HG03378 (cell line): ENCODE measurements at regions not wholly inside any gene's neighbourhood (a gene's known extent, or its start where the extent isn't known, plus 50 kb on each side); places are given as distances from the start of the nearest gene placed in this dataset.

Experiments
- ATAC-seq: cut with Tn5 transposase; IDR thresholded peaks from one replicate; pipeline ENCODE4 v1.9.1; 2021; ENCODE audit warnings: mild to moderate bottlenecking, moderate library complexity; ENCODE audit not compliant: unreplicated experiment

DNA sequence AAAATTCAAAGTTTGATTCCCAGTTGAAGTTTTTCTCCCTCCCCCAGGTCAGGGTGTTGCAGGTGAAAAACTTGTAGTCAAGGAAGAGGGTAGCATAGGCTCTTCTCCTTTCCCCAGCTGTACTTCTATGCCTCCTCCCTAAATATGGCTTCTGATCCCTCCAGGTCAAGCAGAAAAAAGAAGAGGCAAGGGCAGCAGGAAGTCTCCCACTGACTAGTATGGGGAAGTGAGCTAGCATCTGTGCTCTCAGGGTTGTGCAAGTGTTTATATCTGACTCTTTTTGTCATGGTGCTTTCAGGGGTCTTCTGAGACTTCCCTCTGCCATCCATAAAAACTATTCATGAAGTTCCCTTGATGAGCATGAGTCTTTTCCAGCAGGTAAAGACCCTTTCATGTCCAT is 76.0 kb downstream of the ATPSCKMT start:
- ATAC-seq = no peak

DNA sequence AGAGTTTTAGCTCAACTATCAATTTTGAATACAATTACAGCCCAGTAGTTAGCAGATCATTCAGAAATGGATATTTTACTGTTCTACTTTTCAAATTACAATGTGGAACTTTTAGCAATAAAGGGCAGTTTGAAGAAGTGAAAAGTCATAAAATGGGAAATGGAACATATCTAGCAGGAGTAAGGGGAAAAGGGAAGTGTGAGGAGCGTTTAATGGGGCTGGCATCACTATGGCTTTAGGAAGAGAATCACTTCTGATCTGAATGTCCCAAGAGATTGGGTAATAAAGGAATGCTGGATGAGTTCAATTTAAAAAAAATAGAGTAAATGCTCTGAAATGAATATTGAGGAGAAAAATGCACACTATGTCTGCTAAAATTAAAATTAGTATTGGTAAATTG is 77.4 kb downstream of the ATPSCKMT start:
- no peak for ATAC-seq

DNA sequence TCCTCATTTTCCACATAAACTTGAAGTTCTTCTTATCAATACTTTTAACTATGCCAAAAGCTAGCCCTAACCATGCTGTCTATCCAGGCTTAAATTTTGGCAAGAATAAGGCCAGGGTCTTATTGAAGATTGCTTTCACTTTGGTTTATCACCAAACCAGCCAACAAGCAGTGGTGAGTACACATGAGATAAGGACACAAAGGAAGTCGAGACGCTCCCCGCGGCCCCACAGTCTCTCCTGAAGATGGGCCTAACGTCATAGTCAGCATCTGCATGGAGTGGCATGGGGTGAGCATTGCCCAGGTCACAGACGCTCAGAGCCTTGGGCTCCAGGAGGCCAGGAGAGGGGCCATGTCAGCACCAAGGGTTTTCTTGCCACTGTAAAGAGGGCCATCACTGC is 80.3 kb downstream of the ATPSCKMT start:
- ATAC-seq = no peak

DNA sequence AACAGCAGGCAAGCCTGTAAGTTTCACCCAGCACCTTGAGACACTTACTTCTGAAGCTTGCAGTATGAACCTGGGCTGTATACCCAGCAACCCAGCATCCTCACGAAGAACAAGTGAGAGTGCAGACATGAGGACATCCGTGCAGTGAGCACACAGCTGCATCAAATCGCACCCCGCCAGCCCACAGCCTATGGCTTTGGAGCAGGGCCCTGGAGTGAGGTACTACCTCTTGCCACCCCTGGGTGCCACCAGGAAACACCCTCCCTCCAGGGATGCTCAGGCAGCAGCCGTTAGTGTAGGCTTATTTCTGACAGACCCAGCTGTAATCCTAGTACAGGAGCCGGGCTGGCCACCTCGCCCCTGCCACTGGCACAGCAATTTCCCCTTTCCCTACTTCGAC is 81.4 kb downstream of the ATPSCKMT start:
- no peak for ATAC-seq

- no peak for ATAC-seq
These were observed 81.9 kb downstream of the ATPSCKMT start for GRCh38 chr5:10167806-10168205.

DNA sequence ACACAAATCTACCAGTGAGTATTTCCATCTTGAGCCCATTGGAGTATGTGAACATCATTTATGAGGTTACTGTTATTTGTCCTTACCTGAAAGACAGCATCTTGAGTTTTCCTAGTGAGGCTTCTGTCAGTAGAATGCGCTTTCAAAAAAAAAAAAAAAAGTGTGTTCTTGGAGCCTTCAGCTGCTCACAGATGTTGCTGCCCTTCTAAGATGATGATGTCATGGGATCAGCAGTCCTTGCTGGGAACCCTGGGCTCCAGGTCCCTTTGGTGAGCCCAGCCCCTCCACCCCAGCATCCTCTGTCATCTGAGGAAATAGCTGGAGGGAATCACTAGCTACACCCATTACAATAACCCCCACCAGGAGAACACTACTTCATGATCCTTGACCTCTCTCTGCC is 83.3 kb downstream of the ATPSCKMT start:
- no peak for ATAC-seq

DNA sequence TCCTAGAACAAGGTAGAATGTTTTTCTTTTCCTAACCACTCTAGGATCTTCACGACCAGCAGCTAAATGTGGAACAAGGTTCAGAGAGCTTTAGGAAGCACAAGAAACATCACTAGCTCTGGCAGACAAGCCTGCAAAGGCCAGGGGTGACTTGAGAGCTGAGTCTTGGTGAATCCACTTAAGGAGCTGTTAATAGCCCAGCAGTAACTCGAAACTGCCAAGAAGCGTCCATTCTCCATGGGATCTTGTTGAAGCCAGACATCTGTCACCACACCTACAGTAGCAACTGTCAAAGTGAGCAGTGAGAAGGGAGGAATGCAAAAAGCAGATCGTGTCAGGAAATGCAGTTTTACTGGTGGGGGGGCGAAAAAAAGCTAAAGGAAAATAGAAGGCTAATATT is 87.2 kb downstream of the ATPSCKMT start:
- ATAC-seq = no peak

- ATAC-seq = no peak
These were observed 87.9 kb downstream of the ATPSCKMT start for GRCh38 chr5:10161778-10162177.

DNA sequence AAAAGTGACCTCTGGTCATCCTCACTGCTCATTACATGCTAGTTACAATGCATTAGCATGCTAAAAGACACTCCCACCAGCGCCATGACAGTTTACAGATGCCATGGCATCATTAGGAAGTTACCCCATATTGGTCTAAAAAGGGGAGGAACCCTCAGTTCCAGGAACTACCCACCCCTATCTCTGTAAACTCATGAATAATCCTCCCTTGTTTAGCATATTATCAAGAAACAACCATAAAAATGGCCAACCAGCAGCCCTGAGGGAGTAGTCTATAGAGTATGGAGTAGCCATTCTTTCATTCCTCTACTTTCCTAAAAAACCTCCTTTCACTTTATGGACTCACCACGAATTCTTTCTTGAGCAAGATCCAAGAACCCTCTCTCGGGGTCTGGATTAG is 89.4 kb downstream of the ATPSCKMT start:
- no peak for ATAC-seq

DNA sequence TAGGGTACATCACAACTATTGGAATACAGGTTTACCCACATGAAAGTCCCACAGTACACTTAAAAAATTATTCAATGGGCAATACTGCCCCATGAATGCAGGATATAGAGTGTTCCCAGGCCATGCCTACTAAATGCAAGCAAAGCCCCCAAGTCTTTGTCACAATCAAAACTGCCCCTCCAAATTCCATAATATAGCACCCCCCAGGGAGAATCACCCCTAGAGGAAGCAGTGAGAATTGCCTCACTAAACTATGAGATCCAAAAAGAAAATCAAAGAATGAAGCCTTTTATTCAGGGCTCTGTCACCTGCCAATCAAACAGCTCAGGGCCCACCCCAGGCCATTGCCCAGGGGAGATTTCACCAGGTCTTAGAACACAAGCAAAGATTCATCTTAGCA is 90.8 kb downstream of the ATPSCKMT start:
- ATAC-seq = no peak

DNA sequence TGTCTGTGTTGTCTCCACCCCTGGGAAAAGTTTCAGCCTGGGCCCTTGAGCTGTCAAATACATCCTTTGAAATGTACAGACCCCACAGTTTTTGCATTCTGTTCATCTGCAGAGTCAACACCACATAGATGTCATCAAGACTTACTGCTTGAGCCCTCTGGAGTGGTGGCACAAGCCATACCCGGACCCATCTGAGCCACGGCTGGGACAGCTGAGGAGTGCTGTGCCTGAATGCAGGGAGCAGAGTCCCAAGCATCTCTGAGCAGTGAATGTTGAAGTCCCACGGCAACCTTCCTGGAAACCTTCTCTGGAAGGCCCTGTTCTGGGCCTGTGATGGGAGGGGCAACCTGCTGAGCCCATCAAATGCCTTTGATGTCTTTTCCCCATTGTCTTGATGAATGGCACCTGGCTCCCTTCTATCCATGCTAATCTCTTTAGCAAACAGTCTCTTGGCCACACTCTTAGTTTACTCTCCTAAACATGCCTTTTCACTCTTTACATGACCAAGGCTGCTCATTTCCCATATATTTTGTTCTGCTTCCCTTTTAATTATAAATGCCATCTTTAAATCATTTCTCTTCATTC is 92.5 kb downstream of the ATPSCKMT start:
- no peak for ATAC-seq

DNA sequence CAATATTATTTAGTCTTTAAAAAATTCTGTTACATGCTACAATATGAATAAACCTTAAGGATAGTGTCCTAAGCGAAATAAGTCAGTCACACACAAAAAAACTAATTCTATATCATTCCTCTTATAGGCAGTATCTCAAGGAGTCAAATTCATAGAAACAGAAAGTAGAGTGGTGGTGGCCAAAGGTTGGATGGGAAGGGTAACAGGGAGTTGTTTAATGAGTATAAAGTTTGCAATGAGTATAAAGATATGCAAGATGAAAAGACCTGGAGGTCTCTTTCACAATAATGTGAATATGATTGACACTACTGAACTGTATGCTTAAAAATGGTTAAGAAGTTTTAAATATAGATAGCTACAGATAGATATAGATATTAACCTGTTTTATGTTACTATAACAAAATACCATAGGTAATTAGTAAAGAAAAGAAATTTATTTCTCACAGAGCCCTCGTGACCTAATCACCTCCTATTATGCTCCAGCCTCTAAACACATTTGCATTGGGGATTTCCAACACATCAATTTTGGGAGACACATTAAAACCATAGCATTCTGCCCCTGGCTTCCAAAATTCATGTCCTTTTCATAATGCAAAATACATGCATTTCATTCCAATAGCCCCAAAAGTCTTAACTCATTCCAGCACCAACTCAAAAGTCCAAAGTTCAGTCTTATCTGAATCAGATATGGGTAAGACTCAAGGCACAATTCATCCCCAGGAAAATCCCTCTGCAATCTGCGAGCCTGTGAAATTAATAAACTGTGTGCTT is 93.6 kb downstream of the ATPSCKMT start:
- no peak for ATAC-seq

DNA sequence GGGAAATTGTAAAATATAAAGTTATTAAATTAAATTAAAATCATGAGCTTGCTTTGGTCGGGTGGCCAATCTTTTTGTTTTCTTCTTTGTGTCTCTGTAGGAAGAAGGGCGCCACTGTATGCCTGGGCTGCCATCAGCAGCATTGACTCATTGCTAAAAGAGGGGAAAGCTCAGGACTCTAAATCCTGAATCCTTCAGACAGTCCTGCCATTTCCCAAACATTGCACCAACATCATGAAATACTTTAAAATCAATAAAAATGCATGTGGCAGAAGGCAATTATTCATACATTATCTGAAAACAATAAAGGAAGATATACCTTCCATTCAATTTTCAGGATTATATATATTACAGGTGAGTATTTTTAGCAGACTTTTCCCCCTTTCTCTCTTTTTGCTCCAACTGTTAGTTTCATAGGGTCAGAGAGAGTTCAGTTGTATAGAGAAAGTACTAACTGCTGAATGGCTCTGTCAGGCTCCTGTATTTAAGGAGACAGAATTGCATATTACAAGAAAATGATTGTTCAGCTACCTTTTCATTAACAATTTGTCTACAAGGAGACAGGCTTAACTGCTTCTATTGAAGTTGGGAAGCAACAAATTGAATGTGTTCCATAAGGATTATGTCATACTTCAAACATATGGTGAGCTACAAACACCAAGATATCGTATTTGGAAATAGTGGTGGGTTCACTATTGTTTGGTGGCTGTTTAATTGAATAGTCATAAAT is 95.7 kb downstream of the ATPSCKMT start:
- no peak for ATAC-seq

- ATAC-seq = no peak
These were observed 96.3 kb downstream of the ATPSCKMT start for GRCh38 chr5:10153394-10153793.

DNA sequence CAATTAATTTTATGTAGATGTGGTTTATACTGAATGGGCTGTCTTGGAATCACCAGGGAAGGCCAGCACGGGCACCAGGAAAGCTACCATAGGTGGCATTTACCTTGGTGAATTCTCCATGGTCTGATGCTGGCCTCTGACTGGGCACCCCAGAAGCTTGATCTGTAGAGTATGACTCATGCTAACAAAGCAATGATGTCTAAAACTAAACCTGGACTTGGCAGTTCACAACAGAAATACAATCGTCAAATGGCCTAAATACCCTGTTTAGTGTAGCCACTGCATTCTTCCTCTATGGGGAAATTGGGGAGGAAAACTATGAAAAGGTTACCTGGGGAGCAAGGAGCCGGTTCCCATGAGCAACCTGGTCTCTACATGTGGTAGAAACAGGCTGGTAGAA is 98.0 kb downstream of the ATPSCKMT start:
- ATAC-seq = no peak

DNA sequence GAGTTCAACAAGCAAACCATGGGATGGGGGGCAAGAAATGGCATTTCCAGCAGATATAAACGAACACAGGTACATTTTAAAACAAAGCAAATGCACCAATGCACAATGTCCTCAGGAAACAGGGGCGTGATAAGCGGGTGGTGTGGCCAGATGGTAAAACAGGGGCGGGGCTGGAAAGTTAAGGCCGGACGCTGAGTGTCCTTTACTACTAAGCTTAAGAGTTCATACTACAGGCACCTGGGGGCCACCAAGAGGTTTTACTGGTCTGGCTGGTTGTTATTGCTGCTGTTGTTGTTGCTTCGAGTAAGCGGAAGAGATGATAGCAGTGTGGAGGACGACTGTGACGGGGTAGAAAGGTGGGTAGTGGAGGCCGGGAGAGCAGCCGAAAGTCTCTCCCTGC is 99.8 kb downstream of the ATPSCKMT start:
- no peak for ATAC-seq

DNA sequence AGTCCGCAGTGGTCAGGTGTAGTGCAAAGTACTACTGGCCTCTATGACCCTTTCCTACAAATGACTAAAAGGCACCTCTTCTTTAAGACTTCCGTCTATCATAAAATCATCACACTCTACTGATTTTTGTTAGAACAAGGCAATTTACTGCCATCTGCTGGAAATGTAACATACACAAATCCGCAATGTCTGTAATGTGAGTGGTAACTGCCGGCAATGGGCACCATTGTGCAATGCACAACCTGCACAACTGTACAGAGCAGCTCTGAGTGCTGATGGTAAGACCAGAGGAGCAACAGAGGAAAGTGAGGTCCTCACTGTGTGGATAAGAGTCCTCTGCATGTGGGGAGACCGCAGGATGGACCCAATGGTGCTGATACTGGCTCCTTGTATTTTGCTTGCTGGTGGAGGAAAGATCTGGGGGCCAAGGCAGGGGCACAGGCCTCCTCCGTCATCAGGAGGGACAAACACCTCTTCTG is 103.7 kb downstream of the ATPSCKMT start:
- ATAC-seq = peak; percentile 46

DNA sequence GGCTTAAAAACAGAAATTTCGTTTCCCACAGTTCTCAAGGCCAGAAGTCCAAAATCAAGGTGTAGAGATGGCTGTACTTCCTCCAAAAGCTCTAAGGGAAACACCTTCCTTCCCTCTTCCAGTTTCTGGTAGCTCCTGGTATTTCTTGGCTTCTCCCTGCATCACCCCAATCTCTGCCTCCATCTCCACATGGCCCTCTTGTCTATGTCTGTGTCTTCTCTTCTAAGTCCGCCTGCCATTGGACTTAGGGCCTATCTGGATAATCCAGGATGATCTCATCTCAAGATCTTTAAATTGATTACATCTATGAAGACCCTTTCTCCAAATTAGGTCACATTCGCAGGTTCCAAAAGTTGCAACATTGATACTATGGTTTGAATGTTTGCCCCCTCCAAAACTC is 105.6 kb downstream of the ATPSCKMT start:
- ATAC-seq = no peak

DNA sequence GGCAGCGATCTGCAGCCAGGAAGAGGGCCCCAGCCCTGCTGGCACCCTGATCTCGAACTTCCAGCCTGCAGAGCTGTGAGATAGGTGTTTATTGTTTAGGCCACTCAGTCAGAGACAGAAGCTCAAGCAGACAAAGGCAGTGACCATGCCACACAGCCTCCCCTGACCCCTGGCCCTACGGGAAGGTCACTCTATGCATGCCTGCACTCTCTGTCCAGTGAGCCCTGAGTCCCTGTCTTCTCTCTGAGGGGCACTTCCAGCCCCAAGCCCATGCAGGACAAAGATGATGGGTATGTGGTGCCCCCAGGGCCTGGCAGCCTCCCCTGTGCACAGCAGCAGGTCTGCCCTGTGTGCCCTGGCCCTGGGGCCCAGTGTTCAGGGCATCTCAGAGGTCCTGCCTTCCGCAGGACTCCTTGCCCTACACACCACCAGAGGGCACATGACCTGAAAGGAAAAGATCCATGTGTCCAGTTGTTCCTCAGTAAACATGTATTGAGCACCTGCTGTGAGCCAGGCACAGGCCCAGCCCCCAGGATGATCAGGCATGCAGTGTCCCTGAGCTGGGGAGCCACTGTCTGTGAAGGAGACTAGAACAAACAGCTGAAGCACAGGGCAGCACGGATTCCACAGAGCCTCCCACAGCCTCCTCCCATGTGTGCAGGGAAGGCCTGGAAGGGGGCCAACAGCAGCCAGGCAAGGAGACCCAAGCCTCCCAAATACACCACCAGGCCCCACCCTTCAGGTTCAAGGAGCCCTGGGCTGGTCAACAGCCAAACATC is 109.3 kb downstream of the ATPSCKMT start:
- no peak for ATAC-seq

DNA sequence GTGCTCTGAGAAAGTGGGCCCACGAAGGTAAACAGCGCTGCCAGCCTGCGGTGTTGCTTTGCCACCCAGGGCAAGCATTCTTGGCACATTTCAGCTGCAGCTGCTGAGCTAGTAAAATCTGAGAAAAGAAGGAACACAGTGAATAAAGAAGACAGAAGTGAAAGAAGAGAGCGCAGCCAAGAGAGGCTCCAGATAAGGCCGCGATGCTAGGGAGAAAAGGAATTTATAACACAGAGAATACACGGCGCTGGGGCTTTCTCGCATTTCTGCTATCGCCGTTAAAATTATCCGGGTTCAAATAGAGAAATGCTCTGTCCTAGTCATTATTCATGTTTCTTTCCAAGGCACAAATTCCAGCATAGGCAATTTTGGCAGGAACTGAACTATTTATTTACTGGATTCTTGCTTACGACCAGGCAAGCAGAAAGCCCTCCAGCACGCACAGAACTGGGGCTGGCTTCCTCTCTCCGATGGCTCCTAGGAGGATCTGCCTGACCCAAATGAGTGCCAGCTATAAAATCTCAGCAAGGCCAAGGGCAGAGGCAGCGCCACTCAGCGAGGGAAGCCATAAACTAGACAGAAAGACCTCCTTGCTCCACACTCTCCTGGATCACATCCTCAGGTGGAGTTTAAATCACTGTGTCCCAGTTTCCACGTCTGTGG is 111.2 kb downstream of the ATPSCKMT start:
- ATAC-seq = no peak

GRCh38 chr5:10133830-10134229 is 115.9 kb downstream of the ATPSCKMT start:
- ATAC-seq = no peak
